ENCODE measurements at regions not wholly inside any gene's neighbourhood (a gene's known extent, or its start where the extent isn't known, plus 50 kb on each side); places are given as distances from the start of the nearest gene placed in this dataset.

GRCh38 chr2:43041173-43041591 is 185.2 kb downstream of the ZFP36L2 start:
- Histone ChIP-seq H3K27me3 (ENCODE audit: control insufficient read depth in 3 of 3, insufficient read depth in 3 of 3, low read length in 2 of 3) (no peaks in the 10 kb centered on the region), H3K4me3 (no peak overlapping the region), H3K36me3 (ENCODE audit: control insufficient read depth in 4 of 4, insufficient read depth in 4 of 4, low read length in 4 of 4) (no peaks in the 10 kb centered on the region), H3K27ac (ENCODE audit: low read depth in 1 of 2, low read length in 1 of 2) (no peak overlapping the region), H3K9me3 (ENCODE audit: control insufficient read depth in 4 of 4, insufficient read depth in 3 of 4, low read length in 3 of 4) (no peaks in the 10 kb centered on the region), H3K4me1 (ENCODE audit: control insufficient read depth in 5 of 5, insufficient read depth in 5 of 5, low read length in 5 of 5) (peaks cover 0 to 64% (median 33%) of the 10 kb centered on the region in 5 donors), H3K9ac (ENCODE audit: insufficient read depth in 1 of 2, low read length in 2 of 2) (no peak overlapping the region)
- no peak for TF ChIP-seq CTCF (IDR thresholded peaks at IDR 0.05; ENCODE audit: control extremely low read depth, extremely low read depth)
- WGBS, 2 donors, result 93 to 98% methylated on average over 4 of the region's 4 CpGs
- no peak for ATAC-seq (ENCODE audit: insufficient read depth, low FRiP score)
- DNase-seq, result peak in 1 of 3 donors; percentile 55

GRCh38 chr2:43040084-43040854 is 186.1 kb downstream of the ZFP36L2 start:
- no peak overlapping the region for H3K4me3 ChIP-seq
- H3K9me3 ChIP-seq (ENCODE audit: control insufficient read depth in 4 of 4, insufficient read depth in 3 of 4, low read length in 3 of 4), result no peaks in the 10 kb centered on the region
- 68 to 74% methylated on average over 10 of the region's 10 CpGs for WGBS, 2 donors
- ATAC-seq (ENCODE audit: insufficient read depth, low FRiP score) (no peak), DNase-seq (no peak)
- no peak overlapping the region for H3K9ac ChIP-seq (ENCODE audit: insufficient read depth in 1 of 2, low read length in 2 of 2)
- H3K27me3 ChIP-seq (ENCODE audit: control insufficient read depth in 3 of 3, insufficient read depth in 3 of 3, low read length in 2 of 3), result no peaks in the 10 kb centered on the region
- H3K27ac ChIP-seq (ENCODE audit: low read depth in 1 of 2, low read length in 1 of 2), result no peak overlapping the region
- H3K4me1 ChIP-seq (ENCODE audit: control insufficient read depth in 5 of 5, insufficient read depth in 5 of 5, low read length in 5 of 5), result peaks cover 0 to 60% (median 28%) of the 10 kb centered on the region in 5 donors
- H3K36me3 ChIP-seq (ENCODE audit: control insufficient read depth in 4 of 4, insufficient read depth in 4 of 4, low read length in 4 of 4), result no peaks in the 10 kb centered on the region
- TF ChIP-seq CTCF (IDR thresholded peaks at IDR 0.05; ENCODE audit: control extremely low read depth, extremely low read depth), result no peak

- DNase-seq (no peak), ATAC-seq (ENCODE audit: insufficient read depth, low FRiP score) (no peak)
- Histone ChIP-seq H3K9me3 (ENCODE audit: control insufficient read depth in 4 of 4, insufficient read depth in 3 of 4, low read length in 3 of 4) (no peaks in the 10 kb centered on the region), H3K36me3 (ENCODE audit: control insufficient read depth in 4 of 4, insufficient read depth in 4 of 4, low read length in 4 of 4) (no peaks in the 10 kb centered on the region), H3K9ac (ENCODE audit: insufficient read depth in 1 of 2, low read length in 2 of 2) (no peak overlapping the region), H3K4me3 (no peak overlapping the region), H3K27ac (ENCODE audit: low read depth in 1 of 2, low read length in 1 of 2) (no peak overlapping the region), H3K4me1 (ENCODE audit: control insufficient read depth in 5 of 5, insufficient read depth in 5 of 5, low read length in 5 of 5) (peaks cover 0 to 60% (median 26%) of the 10 kb centered on the region in 5 donors), H3K27me3 (ENCODE audit: control insufficient read depth in 3 of 3, insufficient read depth in 3 of 3, low read length in 2 of 3) (no peaks in the 10 kb centered on the region)
- 61 to 77% methylated on average over 21 of the region's 21 CpGs for WGBS, 2 donors
- no peak for TF ChIP-seq CTCF (IDR thresholded peaks at IDR 0.05; ENCODE audit: control extremely low read depth, extremely low read depth)
These were observed 186.9 kb downstream of the ZFP36L2 start for GRCh38 chr2:43039376-43040080.
